HG02973 (cell line): ENCODE measurements at regions not wholly inside any gene's neighbourhood (a gene's known extent, or its start where the extent isn't known, plus 50 kb on each side); places are given as distances from the start of the nearest gene placed in this dataset.
"Not testable (repeated sequence)": the region's sequence is repeated elsewhere in the genome, so short reads cannot be mapped to it uniquely, and the experiment has no call there.

ENCODE experiments used
- ATAC-seq: cut with Tn5 transposase; IDR thresholded peaks from one replicate; pipeline ENCODE4 v1.9.1; 2021; ENCODE audit warnings: moderate library complexity; ENCODE audit not compliant: unreplicated experiment

DNA sequence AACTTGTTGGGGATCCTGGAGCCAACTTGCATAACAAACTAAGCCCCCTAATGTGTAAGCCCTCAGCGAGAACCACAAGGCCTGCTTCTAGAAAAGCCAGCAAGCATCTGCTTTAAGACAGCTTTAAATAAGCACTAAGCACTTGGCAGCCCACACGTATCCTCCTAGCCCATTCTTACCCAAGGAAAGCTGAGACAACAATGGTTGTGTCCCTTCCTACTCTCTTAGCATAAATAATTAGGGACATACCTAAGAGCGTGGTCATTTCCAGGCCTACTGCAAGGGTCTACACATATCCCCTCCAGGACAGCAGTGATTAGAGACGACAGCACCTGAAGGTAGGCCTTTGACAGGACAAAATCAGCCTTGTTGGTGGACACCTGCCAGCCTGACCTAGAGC is 322.8 kb upstream of the PPARGC1A start:
- ATAC-seq, result no peak

DNA sequence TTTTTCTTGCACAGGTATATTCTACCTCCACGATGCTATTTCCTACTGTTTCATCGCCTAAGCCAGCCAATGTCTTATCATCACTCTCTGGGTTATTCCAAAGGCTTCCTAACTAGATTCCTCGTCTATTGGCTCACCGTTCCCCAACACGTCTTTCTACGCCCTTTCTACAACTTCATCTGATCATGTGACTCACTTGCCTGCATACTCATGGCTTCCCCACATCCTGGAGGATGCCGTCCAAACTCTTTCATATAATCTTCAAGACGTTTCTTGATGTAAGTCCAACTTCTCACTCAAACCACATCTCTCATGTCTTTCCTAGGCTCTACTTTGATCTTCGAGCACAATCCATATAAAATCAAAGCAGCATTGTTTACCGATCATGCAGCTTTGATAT is 322.0 kb upstream of the PPARGC1A start:
- no peak for ATAC-seq

DNA sequence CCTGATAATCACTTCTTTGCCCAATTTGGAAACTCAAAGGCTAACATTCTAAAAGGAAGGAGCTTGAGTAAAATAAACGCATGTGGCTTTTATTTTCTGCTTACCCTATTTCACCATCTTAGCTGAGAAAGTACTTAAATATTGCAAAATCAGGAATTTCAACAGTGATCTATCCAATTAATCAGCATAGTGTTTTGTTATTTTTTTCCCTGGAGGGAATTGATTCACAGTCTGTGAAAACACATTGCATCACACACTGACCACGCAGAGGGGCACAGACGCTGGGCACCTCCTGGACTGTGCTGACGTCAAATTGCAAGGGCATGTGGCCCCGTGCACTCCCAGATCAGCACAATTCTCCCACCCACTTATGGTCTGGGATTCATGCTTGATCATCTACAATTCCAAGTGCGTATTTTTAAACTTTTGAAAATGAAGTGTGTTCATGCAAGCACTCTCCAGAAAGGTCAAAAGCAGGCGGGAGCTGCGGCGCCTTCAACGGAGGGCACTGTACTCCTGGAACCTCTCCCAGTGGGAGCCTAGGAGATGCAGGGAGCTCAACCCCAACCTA is 320.6 kb upstream of the PPARGC1A start:
- ATAC-seq, result no peak

DNA sequence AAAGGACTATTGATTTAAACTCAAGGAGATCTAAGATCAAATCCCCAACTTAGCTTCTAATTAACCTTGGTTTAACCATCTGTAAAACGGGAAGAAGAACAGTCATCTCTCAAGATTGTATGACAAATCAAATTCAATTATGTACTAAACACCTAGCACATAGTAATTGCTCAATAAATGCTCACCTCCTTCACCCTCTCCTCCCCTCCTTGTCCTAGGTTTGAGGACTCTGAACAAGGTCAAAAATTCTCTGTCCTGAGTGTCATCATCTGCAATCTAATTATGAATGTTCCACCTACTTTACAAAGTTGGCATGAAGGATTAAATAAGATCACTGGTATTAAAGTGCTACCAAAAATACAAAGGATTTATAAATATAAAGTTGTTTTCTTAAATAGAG is 320.1 kb upstream of the PPARGC1A start:
- ATAC-seq, result no peak

DNA sequence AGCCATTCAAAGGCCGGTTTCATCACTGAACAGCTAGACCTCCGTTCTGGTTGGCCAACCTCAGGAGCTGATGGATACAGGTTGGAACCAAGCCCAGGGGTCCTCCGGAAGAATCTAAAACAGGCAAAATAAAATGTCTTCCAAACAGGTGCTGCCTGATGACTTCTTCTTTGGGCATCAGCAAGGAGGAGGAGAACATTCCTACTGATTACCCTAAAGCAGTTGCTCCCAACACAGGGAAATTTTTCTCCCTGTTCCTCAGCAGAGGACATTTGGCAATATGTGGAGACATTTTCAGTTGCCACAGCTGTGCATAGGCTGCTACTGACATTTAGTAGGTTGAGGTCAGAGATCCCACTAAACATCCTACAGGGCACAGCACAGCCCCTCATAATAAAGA is 319.3 kb upstream of the PPARGC1A start:
- no peak for ATAC-seq

DNA sequence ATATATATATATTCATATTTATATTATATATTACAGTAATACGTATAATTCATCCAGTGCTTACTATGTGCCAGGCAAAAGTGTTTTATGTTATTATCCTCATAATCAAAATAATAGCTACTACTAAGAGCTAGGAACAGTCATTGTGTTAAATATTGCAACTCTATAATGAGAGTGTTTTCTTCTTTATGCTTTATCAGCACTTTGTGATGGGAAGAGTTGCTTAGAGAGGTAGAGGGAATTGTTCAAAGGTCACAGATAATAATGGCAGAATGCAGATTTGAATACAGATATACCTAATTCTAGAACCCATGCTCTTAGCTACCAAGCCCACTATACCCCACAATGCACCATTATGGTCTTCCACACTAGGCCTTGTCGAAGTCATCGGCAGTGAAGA is 318.8 kb upstream of the PPARGC1A start:
- no peak for ATAC-seq

DNA sequence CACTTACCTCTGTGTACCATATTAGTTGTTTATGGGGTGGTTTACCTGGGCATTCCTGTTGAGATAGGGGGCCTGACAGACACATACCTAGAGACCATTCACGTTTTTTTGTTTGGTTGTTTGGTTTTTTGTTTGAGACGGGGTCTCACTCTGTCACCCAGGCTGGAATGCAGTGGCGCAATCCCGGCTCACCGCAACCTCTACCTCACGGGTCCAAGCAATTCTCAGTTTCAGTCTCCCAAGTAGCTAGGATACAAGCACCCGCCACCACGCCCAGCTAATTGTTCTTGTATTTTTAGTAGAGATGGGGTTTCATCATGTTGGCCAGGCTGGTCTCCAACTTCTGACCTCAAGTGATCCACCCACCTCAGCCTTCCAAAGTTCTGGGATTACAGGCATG is 314.9 kb upstream of the PPARGC1A start:
- ATAC-seq, result not testable (repeated sequence)

DNA sequence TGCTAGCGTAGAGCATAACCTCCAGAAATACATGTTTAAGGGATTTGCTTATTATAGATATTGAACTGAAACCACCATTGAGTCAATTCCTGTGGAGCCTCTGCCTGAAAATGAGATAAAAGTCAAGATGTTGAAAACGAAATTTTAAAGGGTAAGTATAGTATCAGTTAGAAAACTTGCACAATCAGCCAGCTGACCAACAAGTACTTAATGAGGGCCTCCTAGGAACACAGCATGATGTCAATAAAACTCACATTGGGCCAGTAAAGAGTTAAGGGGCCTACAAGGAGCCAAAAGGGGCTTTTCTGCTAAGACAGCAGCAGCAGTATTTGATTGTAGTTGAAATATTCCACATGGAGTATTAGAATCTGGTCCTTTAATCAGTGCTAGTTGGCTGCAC is 314.1 kb upstream of the PPARGC1A start:
- ATAC-seq, result no peak

DNA sequence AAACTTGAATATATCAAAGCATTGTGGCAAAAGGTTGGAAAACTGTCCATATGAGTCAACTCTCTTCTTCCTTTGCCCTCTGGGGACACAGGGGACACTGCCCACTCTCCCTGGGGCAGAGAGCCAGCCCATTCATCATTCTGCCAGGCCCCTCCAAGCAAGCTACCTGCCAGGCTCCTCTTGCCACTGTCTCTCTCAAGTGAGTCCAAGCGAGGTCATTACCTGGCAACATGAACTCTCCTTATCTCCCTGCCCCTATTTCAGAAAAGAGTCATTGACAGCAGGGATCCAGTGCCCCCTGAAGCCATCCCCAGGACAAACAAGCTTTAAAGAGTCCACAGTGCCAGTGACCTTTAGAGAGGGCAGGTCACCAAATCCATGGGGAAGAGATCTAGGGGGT is 312.7 kb upstream of the PPARGC1A start:
- no peak for ATAC-seq

DNA sequence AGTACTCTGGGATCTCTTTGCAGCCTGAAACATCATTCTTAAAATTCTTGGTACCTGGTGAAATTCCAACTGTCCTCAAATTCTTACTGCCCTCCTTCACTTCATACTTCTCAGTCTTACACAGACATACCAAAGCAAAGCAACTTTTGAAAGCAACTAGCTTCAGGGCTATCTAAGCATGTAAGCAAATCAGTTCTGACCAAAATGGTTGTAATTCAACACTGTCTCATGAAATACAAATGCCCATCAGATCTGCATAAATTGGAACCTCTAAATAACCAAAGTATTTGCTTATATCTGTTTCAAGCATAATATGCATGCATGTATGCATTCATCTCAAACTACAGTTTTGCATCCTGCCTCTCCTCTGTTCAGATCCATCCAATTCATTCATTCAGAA is 308.1 kb upstream of the PPARGC1A start:
- ATAC-seq, result no peak

DNA sequence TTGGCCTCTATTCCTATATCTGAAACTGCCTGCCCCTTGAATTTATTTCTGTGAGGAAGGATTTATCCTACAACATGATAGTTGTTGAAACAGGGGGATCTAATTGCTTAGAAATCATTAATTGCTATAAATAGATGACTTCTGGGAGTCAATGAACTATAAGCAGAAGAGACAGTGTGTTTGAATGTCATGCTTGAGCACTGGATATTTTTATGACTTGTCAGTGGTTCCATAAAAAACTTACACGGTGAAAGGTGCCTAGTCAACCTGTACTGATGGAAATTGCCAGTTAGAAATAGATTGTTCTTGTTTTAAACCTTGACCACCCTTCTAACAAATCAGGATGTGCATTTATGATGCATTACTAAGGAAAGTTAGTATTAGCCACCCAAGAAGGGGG is 306.9 kb upstream of the PPARGC1A start:
- ATAC-seq, result no peak

DNA sequence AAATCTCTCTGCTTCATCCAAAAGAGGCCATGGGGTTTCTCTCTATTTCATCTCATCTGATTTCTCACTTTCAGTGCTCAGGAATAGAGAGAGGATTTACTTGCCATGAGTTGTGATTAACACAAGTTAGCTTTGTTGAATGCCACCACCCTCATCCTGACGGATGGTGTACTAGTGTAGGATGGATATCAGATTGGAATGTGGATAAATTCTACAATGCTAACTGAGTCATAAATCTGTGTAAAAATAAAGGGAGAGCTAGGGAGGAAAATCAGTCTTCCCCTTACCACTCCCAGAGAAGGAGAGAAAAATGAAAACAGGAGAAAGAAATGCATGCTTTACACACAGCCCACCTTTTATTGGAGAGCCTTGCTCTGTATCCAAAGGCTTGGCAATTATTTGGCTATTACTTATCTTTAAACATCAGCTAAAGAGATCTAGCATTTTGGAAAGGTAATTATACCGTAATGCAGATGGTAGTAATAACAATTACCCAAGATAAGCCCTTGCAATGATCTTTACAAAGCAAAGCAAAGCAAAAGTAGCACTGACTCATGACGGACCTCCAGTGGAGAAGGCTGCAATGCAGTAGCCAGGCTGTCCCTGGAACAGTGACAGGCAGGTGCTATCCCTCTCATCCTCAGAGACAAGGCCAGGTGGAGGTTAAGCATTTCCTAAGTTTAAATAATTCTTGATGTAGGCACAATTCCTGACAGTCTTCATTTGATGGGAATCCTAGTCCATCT is 306.3 kb upstream of the PPARGC1A start:
- no peak for ATAC-seq

DNA sequence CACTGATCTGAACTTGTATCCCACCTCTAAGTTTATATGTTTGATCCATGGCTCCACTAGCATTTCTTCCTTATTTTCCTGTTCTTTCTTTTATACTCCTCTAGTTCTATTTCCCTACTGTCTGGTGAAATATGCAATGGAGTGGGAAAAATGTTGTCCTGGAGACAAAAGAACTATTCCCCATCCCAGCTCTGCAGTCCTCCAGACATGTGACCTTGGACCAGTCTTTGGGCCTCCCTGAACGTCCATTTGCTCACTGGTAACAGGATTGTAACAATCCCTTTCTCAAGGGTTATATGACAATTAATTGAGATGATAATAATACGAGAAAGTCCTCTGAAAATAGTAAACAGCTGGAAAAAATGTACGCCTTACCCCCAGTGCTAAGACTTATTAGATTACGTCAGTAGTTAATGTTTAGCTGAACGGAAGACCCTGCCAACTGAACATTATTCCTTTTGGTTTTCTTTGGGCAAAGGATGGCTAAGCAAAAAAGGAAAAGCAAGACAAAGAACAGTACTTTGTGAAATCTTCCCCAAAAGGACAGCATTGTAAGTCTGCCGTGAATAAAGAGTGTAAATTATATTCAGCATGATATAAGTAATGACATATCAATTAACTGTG is 302.3 kb upstream of the PPARGC1A start:
- no peak for ATAC-seq

DNA sequence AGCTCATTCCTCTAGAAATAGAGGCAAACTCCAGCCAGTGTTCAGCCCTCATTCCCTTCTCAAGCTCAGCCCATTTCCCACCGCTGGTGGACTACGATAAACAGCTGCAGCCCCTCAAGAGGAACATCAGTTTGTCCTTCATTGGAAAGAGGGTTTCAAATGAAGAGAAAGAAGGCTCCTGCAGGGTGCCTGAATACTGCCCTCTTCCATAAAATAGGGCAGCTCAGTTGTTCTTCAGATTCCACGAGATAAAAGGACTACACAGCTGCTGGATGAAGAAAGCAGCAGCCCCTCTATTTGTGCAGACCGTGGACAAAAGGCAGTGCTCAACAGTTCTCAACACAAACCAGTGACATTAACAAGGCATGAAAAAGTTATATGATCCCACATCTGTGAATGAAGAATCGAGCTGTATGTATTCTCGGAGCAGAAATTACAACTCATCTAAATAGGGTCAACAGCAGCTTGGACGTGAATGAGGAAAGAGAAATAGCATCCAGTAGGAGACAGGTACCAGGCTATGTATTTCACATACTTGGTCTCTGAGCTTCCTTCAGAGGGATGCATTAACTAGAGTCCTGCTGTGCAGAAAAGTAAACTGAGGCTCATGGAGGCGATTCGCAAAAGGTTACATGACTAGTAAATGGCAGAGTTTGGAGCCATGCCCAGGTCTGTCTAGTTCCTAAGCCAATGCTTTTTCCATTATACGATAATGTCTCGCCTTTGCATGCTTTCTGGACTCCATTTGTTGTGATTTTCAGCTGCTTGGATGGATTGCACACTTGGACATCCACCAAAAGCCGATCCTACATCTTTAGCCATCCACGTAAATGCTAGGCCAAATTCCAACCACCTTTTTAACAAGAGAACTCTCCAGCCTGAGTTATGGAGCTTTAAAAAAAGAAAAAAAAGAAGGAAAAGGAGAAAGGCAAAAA is 301.2 kb upstream of the PPARGC1A start:
- ATAC-seq, result no peak

DNA sequence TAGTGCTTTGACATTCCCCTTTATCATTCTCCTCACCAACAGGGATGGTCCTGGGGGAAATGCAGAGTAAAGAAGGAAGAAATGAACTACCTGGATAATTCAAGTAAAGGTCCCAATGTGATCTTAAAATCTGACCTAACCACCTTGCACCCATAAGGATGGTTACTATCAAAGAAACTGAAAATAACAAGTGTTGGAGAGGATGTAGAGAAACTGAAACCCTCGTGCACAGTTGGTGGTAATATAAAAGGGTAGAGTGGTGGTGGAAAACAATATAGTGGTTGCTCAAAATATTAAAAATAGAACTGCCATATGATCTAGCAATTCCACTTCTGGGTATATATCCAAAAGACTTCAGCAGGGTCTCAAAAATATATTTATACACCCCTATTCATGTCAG is 298.6 kb upstream of the PPARGC1A start:
- no peak for ATAC-seq

DNA sequence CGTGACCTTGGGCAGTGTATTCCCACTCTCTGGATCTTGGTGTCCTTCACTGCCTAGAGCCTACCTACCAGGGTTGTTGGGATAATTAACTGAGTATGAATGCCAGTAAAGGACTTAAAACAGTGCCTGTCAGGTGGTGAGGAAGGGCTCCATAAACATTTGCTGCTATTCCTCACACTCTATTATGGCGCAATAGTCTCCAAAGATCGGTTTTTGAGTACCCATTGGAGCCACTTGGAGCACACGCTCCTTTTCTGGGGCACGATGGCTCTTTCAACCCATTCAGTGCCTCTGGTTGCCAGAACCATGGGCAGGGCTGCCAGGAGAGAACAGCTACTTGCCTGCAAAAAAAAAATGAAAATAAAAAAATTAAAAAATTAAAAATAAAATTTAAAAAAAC is 296.6 kb upstream of the PPARGC1A start:
- ATAC-seq, result no peak

DNA sequence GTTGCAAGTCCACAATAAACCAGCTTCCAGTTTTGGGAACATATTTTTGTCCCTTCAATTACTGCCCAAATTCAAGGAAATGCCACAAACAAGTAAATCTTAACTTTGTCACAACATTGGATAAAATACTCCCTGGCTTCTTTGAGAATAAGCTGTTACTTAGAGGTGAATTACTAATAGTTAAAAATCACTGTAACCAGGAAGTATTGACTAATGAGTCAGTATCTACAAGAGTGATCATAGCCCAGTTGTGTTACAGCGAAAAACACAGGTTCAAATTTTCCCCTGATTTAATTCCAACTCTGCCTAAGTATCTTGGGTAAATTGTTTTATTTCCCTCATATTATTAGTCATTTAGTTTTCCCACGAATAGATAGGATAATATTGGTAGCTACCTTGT is 291.2 kb upstream of the PPARGC1A start:
- ATAC-seq, result no peak

DNA sequence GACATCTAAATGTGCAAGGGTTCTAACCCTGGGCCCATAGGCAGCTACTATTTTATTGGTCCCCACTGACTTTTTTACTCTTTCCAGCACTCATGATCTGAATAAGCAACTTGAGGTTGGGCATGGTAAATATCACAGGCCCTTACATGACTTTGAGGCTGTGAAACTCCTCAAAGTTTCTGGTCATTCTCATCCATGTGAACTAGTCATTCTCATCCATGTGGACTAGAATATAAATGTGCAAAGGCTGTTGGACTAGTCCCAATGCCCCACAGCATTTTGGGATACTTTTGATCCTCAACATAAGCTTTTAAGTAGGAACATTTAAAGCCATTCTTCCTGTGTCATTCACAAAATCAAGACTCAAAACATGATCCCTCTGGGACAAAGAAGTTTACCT is 290.7 kb upstream of the PPARGC1A start:
- ATAC-seq, result no peak

DNA sequence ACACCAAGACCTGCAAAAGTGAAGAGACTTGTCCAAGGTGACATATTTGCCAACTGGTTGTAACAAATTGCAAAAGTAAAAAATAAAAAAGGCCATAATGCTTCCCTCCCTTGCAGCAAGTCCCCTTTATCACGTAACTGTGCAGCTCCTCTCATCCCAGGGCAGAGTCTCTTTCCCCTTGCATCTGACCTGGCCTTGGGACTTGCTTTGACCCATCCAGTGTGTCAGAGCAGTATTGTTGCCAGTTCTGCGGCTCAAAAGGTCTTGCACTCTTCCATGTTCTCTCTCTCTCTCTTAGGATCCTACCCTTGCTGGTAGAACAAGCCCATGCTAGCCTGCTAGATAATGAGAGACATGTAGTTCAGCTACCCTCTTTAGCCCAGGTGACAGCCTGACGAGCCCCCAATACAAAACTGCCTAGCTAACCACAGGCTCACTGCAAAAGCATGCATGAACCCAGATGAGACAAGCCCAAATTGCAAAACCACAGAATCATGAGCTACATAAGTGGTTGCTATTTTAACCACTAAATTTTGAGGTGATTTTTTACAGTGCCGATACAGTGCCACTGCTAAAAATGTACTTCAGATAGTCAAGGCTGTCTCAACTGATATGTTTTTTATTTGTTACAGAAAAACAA is 289.5 kb upstream of the PPARGC1A start:
- no peak for ATAC-seq

DNA sequence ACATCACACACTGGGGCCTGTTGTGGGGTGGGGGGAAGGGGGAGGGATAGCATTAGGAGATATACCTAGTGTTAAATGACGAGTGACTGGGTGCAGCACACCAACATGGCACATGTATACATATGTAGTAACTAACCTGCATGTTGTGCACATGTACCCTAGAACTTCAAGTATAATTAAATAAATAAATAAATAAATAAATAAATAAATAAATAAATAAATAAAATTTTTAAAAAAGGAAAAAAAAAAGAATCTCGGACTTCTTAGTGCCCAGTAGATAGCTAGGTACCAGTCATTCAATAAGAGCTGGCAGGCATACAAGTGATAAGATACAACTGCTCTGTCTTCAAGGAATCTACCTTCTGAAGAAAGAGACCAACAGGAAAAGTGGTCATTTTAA is 287.6 kb upstream of the PPARGC1A start:
- ATAC-seq, result not testable (repeated sequence)

DNA sequence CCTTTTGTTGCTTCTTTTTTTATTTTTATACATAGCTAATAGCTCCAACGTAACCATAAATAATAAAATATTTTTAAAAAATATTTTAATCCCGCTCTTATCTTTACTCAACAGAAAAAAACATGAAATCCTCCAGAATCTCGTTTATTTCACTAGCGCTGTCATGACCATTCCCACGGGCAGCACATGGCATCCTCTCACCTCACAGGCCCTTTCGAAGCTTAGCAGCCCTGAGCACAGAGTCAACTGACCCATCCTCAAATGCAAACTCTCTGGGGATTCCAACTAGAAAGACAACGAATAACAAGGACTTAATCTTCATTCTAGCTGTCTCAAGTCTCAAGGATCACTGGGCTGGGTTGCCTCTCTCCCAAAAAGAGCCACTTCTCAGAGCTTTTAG is 285.9 kb upstream of the PPARGC1A start:
- ATAC-seq, result no peak
